Activated CD4-positive, alpha-beta T cell treated with anti-CD3 and anti-CD28 coated beads, Interleukin-2, amount 50 U/mL, for 4 hours (primary cell): ENCODE measurements at regions not wholly inside any gene's neighbourhood (a gene's known extent, or its start where the extent isn't known, plus 50 kb on each side); places are given as distances from the start of the nearest gene placed in this dataset.

Source experiments
- DNase-seq, 2 experiments: peaks; one replicate each; pipeline ENCODE4 v3.0.0-alpha.2; 2020

- DNase-seq = no peak
Observed at GRCh38 chr10:4775808-4776207, 50.2 kb upstream of the AKR1E2 start.

- no peak for DNase-seq
Observed at GRCh38 chr10:4772202-4772570, 53.8 kb upstream of the AKR1E2 start.

GRCh38 chr10:4771554-4772201 is 54.3 kb upstream of the AKR1E2 start:
- no peak for DNase-seq

GRCh38 chr10:4770801-4771553 is 55.0 kb upstream of the AKR1E2 start:
- no peak for DNase-seq

- no peak for DNase-seq
Observed at GRCh38 chr10:4768416-4768815, 57.6 kb upstream of the AKR1E2 start.

GRCh38 chr10:4767033-4767814 is 58.8 kb upstream of the AKR1E2 start:
- DNase-seq = peak in 1 of 2 experiments; percentile 1

- DNase-seq = no peak
Observed at GRCh38 chr10:4766454-4766853, 59.6 kb upstream of the AKR1E2 start.

GRCh38 chr10:4765428-4765827 is 60.6 kb upstream of the AKR1E2 start:
- DNase-seq = no peak

- no peak for DNase-seq
Observed at GRCh38 chr10:4763960-4764428, 62.0 kb upstream of the AKR1E2 start.

- no peak for DNase-seq
Observed at GRCh38 chr10:4763513-4763912, 62.5 kb upstream of the AKR1E2 start.

- no peak for DNase-seq
Observed at GRCh38 chr10:4758256-4758655, 67.8 kb upstream of the AKR1E2 start.

- DNase-seq = no peak
Observed at GRCh38 chr10:4755286-4755989, 70.6 kb upstream of the AKR1E2 start.

GRCh38 chr10:4754143-4754542 is 71.9 kb upstream of the AKR1E2 start:
- DNase-seq = no peak

GRCh38 chr10:4751211-4751610 is 74.8 kb upstream of the AKR1E2 start:
- DNase-seq = no peak

GRCh38 chr10:4749271-4749574 is 76.8 kb upstream of the AKR1E2 start:
- DNase-seq = no peak

GRCh38 chr10:4748491-4749270 is 77.3 kb upstream of the AKR1E2 start:
- DNase-seq = no peak

- DNase-seq = no peak
Observed at GRCh38 chr10:4742217-4742616, 83.8 kb upstream of the AKR1E2 start.

GRCh38 chr10:4740471-4740870 is 85.5 kb upstream of the AKR1E2 start:
- DNase-seq = no peak

- no peak for DNase-seq
Observed at GRCh38 chr10:4736608-4737007, 89.4 kb upstream of the AKR1E2 start.

GRCh38 chr10:4736183-4736582 is 89.8 kb upstream of the AKR1E2 start:
- no peak for DNase-seq

- DNase-seq = no peak
Observed at GRCh38 chr10:4733843-4734224, 92.2 kb upstream of the AKR1E2 start.

- no peak for DNase-seq
Observed at GRCh38 chr10:4733150-4733842, 92.7 kb upstream of the AKR1E2 start.
